Transverse colon (tissue), 4 donors: ENCODE measurements at regions not wholly inside any gene's neighbourhood (a gene's known extent, or its start where the extent isn't known, plus 50 kb on each side); places are given as distances from the start of the nearest gene placed in this dataset.

ENCODE experiments used
- DNase-seq: peaks from one replicate; pipeline ENCODE4 v3.0.0-alpha.2; 2019
- H3K27ac ChIP-seq, 4 donors: fragments of 200-600 bp; sonication (generic); 2 replicates each; pipeline ENCODE4 v1.5.1; 2016 to 2018; ENCODE audit warnings: inconsistent platforms in 4 of 4
- H3K27me3 ChIP-seq: fragments of 200-600 bp; sonication (generic); 2 replicates; pipeline ENCODE4 v1.5.1; 2017; ENCODE audit warnings: inconsistent platforms
- H3K36me3 ChIP-seq, 4 donors: fragments of 200-600 bp; sonication (generic); 2 replicates each; pipeline ENCODE4 v1.5.1; 2017 to 2019; ENCODE audit warnings: inconsistent platforms in 4 of 4
- H3K4me1 ChIP-seq, 4 donors: fragments of 200-600 bp; sonication (generic); 2 replicates each; pipeline ENCODE4 v1.5.1; 2017 to 2020; ENCODE audit warnings: inconsistent platforms in 4 of 4
- H3K4me3 ChIP-seq, 4 donors: fragments of 200-600 bp; sonication (generic); 1 replicate in 1 of 4; 2 replicates in 3 of 4; pipeline versions ENCODE4 v1.5.1 to v1.6.1; 2017 to 2019; ENCODE audit warnings: inconsistent platforms in 4 of 4
- H3K9me3 ChIP-seq, 2 donors: fragments of 200-600 bp; sonication (generic); 2 replicates each; pipeline ENCODE4 v1.5.1; 2017 to 2019; ENCODE audit warnings: inconsistent platforms in 2 of 2
- CTCF ChIP-seq, 5 experiments: fragments of 200-600 bp in 3 of 5; fragments of 450-650 bp in 2 of 5; sonication (generic) in 3 of 5; IDR thresholded peaks; 1 replicate in 2 of 5; 2 replicates in 3 of 5; pipeline ENCODE4 v1.5.1; 2016 to 2017; ENCODE audit warnings: antibody characterized with exemption in 5 of 5, inconsistent platforms in 3 of 5, mild to moderate bottlenecking in 2 of 5, moderate library complexity in 1 of 5
- EP300 ChIP-seq: sonication (generic); formaldehyde crosslinking; IDR thresholded peaks from one replicate; pipeline ENCODE4 v1.6.1; 2017; ENCODE audit warnings: antibody characterized with exemption, low read depth
- POLR2A ChIP-seq: fragments of 450-650 bp; IDR thresholded peaks from one replicate; pipeline ENCODE4 v1.6.1; 2016; ENCODE audit warnings: antibody characterized with exemption, mild to moderate bottlenecking, moderate library complexity
- POLR2AphosphoS5 ChIP-seq, 3 donors: sonication (generic); formaldehyde crosslinking; IDR thresholded peaks; one replicate each; pipeline ENCODE4 v1.6.1; 2016; ENCODE audit warnings: antibody characterized with exemption in 3 of 3
- WGBS, 2 donors: methylation state at CpG; one replicate each; pipeline ENCODE4 v1.1.5; 2018; ENCODE audit warnings: low coverage in 1 of 2; 5-methylcytosine and 5-hydroxymethylcytosine counted together
- in situ Hi-C, 4 donors: fragments of 200-750 bp; cut with MboI; loops; one replicate each; pipeline versions ENCODE4 v1.15.0 to v1.15.1; 2017; ENCODE audit warnings: low sequenced_read_pairs in 3 of 4, low pct_ligation_motif_present in 1 of 4, low pct_unique_long_range_greater_than_20kb in 1 of 4
- intact Hi-C: fragments of 100-400 bp; cut with DNase I; formaldehyde crosslinking; loops from one replicate; pipeline ENCODE4 v1.15.1; 2023; ENCODE audit warnings: low total_unique reads

GRCh38 chr3:164897342-164897741 is 181.0 kb downstream of the SI start:
- intact Hi-C loops (no loop called here), in situ Hi-C loops (no loop called here)
- WGBS, 2 donors = 9 to 31% methylated on average over 1 of the region's 1 CpG

GRCh38 chr3:164890061-164890460 is 188.2 kb downstream of the SI start:
- Histone ChIP-seq H3K4me3 (no peak overlapping the region), H3K27me3 (no peaks in the 10 kb centered on the region), H3K36me3 (no peaks in the 10 kb centered on the region), H3K9me3 (peaks cover 0 to 12% of the 10 kb centered on the region in 2 donors), H3K27ac (no peak overlapping the region), H3K4me1 (no peaks in the 10 kb centered on the region)
- in situ Hi-C loops (no loop called here), intact Hi-C loops (no loop called here)
- no peak for TF ChIP-seq POLR2A
- no peak for TF ChIP-seq CTCF (IDR thresholded peaks at IDR 0.05)
- no peak for TF ChIP-seq POLR2AphosphoS5 (IDR thresholded peaks at IDR 0.05)
- no peak for TF ChIP-seq EP300
- no peak for DNase-seq

More at GRCh38 chr3:164897342-164897741, 181.0 kb downstream of the SI start:
- Histone ChIP-seq H3K9me3 (no peaks in the 10 kb centered on the region), H3K4me1 (no peaks in the 10 kb centered on the region), H3K4me3 (no peak overlapping the region), H3K27me3 (no peaks in the 10 kb centered on the region), H3K27ac (no peak overlapping the region), H3K36me3 (no peaks in the 10 kb centered on the region)
- TF ChIP-seq CTCF (IDR thresholded peaks at IDR 0.05) = no peak
- TF ChIP-seq POLR2A = no peak
- no peak for TF ChIP-seq EP300
- TF ChIP-seq POLR2AphosphoS5 (IDR thresholded peaks at IDR 0.05) = no peak
- no peak for DNase-seq

- DNase-seq = no peak
- no peaks in the 10 kb centered on the region for H3K36me3 ChIP-seq
- H3K9me3 ChIP-seq = peaks cover 0 to 1% of the 10 kb centered on the region in 2 donors
- no peaks in the 10 kb centered on the region for H3K4me1 ChIP-seq
- no peaks in the 10 kb centered on the region for H3K27me3 ChIP-seq
- in situ Hi-C loops (no loop called here), intact Hi-C loops (no loop called here)
- no peak for TF ChIP-seq POLR2AphosphoS5 (IDR thresholded peaks at IDR 0.05)
- TF ChIP-seq EP300 = no peak
- no peak for TF ChIP-seq POLR2A
- TF ChIP-seq CTCF (IDR thresholded peaks at IDR 0.05) = no peak
- no peak overlapping the region for H3K27ac ChIP-seq
- no peak overlapping the region for H3K4me3 ChIP-seq
Observed at GRCh38 chr3:164883171-164883570, 195.1 kb downstream of the SI start.

GRCh38 chr3:164879201-164879600 is 199.1 kb downstream of the SI start:
- DNase-seq = no peak
- H3K36me3 ChIP-seq = no peaks in the 10 kb centered on the region
- WGBS, 2 donors = 68 to 79% methylated on average over 3 to 4 of the region's 4 CpGs
- TF ChIP-seq CTCF (IDR thresholded peaks at IDR 0.05) = no peak
- no peak for TF ChIP-seq POLR2AphosphoS5 (IDR thresholded peaks at IDR 0.05)
- TF ChIP-seq POLR2A = no peak
- no peak for TF ChIP-seq EP300
- H3K4me3 ChIP-seq = no peak overlapping the region
- H3K27ac ChIP-seq = no peak overlapping the region
- H3K27me3 ChIP-seq = no peaks in the 10 kb centered on the region
- H3K9me3 ChIP-seq = no peaks in the 10 kb centered on the region
- no peaks in the 10 kb centered on the region for H3K4me1 ChIP-seq
- in situ Hi-C loops (no loop called here), intact Hi-C loops (no loop called here)
